PC-9 (cell line): ENCODE measurements at regions not wholly inside any gene's neighbourhood (a gene's known extent, or its start where the extent isn't known, plus 50 kb on each side); places are given as distances from the start of the nearest gene placed in this dataset.

ENCODE experiments used
- BruUV-seq: library from RNA; stranded (reverse); fragments of 400-500 nt; replicated peaks from 2 replicates; lab custom pipeline; 2021; lab: Mats Ljungman, UMichigan
- CTCF ChIA-PET: fragments of 300-600 bp; sonication (Branson Sonifier 250); formaldehyde crosslinking; loops from one replicate; lab custom pipeline; 2022; ENCODE audit warnings: antibody characterized with exemption; lab: Charles Lee
- POLR2A ChIA-PET: fragments of 300-600 bp; sonication (Branson Sonifier 250); formaldehyde crosslinking; loops from one replicate; lab custom pipeline; 2022; ENCODE audit warnings: antibody characterized with exemption; ENCODE audit not compliant: unreplicated experiment; lab: Charles Lee
- DNase-seq, 2 experiments: peaks; one replicate each; pipeline versions ENCODE4 v3.0.0 to v3.0.0-alpha.2; 2015 to 2022; ENCODE audit warnings: mixed read lengths in 1 of 2
- H2AFZ ChIP-seq: fragments of 200-600 bp; sonication (generic); 2 replicates; pipeline ENCODE4 v1.8.1; 2017; ENCODE audit warnings: antibody characterized with exemption
- H3F3A ChIP-seq: fragments of 200-600 bp; sonication (generic); 2 replicates; pipeline ENCODE4 v1.8.1; 2017; ENCODE audit warnings: antibody characterized with exemption, mild to moderate bottlenecking, low read depth; ENCODE audit not compliant: insufficient read depth
- H3K27ac ChIP-seq: fragments of 200-600 bp; sonication (generic); 2 replicates; pipeline ENCODE4 v1.6.1; 2016; ENCODE audit warnings: mixed run types
- H3K27me3 ChIP-seq: fragments of 200-600 bp; sonication (generic); 2 replicates; pipeline ENCODE4 v1.6.1; 2016; ENCODE audit warnings: low read depth, mixed run types; ENCODE audit not compliant: insufficient read depth
- H3K36me3 ChIP-seq: fragments of 200-600 bp; sonication (generic); 2 replicates; pipeline ENCODE4 v1.6.1; 2016; ENCODE audit warnings: low read depth, mixed run types
- H3K4me1 ChIP-seq: fragments of 200-600 bp; sonication (generic); replicated peaks from 2 replicates; pipeline ENCODE4 v1.6.1; 2016; ENCODE audit warnings: mixed run types; ENCODE audit not compliant: insufficient read depth
- H3K4me2 ChIP-seq: fragments of 200-600 bp; sonication (generic); 2 replicates; pipeline ENCODE4 v1.6.1; 2017; ENCODE audit warnings: mixed run types
- H3K4me3 ChIP-seq: fragments of 200-600 bp; sonication (generic); 2 replicates; pipeline ENCODE4 v1.6.1; 2016; ENCODE audit warnings: mixed run types
- H3K79me2 ChIP-seq: fragments of 200-600 bp; sonication (generic); 2 replicates; pipeline ENCODE4 v1.6.1; 2017; ENCODE audit warnings: low read depth, mixed run types
- H3K9me2 ChIP-seq: fragments of 200-600 bp; sonication (generic); 2 replicates; pipeline ENCODE4 v1.8.1; 2017; ENCODE audit warnings: mild to moderate bottlenecking; ENCODE audit not compliant: insufficient read depth
- H3K9me3 ChIP-seq: fragments of 200-600 bp; sonication (generic); 2 replicates; pipeline ENCODE4 v1.8.1; 2016; ENCODE audit warnings: low read depth; ENCODE audit not compliant: insufficient read depth
- H4K20me1 ChIP-seq: fragments of 200-600 bp; sonication (generic); 2 replicates; pipeline ENCODE4 v1.8.1; 2017; ENCODE audit not compliant: insufficient read depth
- EZH2 ChIP-seq: fragments of 200-600 bp; sonication (generic); IDR thresholded peaks from 2 replicates; pipeline ENCODE4 v1.8.0; 2017; ENCODE audit warnings: antibody characterized with exemption, low read depth
- intact Hi-C: fragments of 100-400 bp; cut with micrococcal nuclease; formaldehyde crosslinking; loops from one replicate; pipeline ENCODE4 v1.10.0; 2022; ENCODE audit not compliant: unreplicated experiment
- TF ChIP-seq, protein P1 (sequence below): fragments of 200-600 bp; sonication (generic); conservative IDR thresholded peaks from 2 replicates; pipeline ENCODE4 v1.6.1; 2017; ENCODE audit warnings: mixed run types, antibody characterized with exemption, mild to moderate bottlenecking, moderate library complexity

DNA sequence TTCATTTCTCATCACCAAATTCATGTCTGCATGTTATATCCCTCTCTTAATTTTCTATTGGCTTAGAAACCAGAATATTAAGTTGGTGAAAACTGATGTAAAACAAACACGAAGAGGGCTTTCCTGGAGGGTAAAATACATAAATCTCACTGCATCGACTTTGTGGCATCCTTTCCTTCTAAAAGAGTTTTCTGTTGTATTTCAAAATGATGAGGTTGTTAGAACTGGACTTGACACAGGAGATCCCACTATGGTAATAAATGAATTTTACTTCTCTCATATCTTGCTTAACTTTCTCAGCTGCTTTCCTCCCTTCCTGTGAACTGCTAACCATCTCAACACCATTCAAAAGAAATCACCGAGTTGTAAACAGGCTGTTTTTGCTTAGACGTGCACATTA, 162.0 kb upstream of the TRPC7 start:
- Histone ChIP-seq H4K20me1 (no peaks in the 10 kb centered on the region), H3K36me3 (no peaks in the 10 kb centered on the region), H3K9me3 (no peaks in the 10 kb centered on the region), H3K4me1 (no peaks in the 10 kb centered on the region), H3K4me2 (no peak overlapping the region), H3K4me3 (no peak overlapping the region), H3F3A (no peaks in the 10 kb centered on the region), H3K27me3 (no peaks in the 10 kb centered on the region), H3K9me2 (no peaks in the 10 kb centered on the region), H3K27ac (no peak overlapping the region), H2AFZ (no peak overlapping the region), H3K79me2 (no peaks in the 10 kb centered on the region)
- DNase-seq: no peak
- TF ChIP-seq EZH2: no peak
- TF ChIP-seq, protein P1, sequence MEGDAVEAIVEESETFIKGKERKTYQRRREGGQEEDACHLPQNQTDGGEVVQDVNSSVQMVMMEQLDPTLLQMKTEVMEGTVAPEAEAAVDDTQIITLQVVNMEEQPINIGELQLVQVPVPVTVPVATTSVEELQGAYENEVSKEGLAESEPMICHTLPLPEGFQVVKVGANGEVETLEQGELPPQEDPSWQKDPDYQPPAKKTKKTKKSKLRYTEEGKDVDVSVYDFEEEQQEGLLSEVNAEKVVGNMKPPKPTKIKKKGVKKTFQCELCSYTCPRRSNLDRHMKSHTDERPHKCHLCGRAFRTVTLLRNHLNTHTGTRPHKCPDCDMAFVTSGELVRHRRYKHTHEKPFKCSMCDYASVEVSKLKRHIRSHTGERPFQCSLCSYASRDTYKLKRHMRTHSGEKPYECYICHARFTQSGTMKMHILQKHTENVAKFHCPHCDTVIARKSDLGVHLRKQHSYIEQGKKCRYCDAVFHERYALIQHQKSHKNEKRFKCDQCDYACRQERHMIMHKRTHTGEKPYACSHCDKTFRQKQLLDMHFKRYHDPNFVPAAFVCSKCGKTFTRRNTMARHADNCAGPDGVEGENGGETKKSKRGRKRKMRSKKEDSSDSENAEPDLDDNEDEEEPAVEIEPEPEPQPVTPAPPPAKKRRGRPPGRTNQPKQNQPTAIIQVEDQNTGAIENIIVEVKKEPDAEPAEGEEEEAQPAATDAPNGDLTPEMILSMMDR: no peak
- ChIA-PET POLR2A (no interaction called here), CTCF (no interaction called here)
- BruUV-seq: no TSS peak
- intact Hi-C loops: no loop called here

GRCh38 chr5:136526791-136527190, 161.4 kb upstream of the TRPC7 start:
- Histone ChIP-seq H3K4me3 (no peak overlapping the region), H3K27me3 (no peaks in the 10 kb centered on the region), H3K79me2 (no peaks in the 10 kb centered on the region), H3K4me1 (no peaks in the 10 kb centered on the region), H3K9me3 (no peaks in the 10 kb centered on the region), H2AFZ (no peak overlapping the region), H3F3A (no peaks in the 10 kb centered on the region), H3K9me2 (no peaks in the 10 kb centered on the region), H3K27ac (no peak overlapping the region), H3K36me3 (no peaks in the 10 kb centered on the region), H3K4me2 (no peak overlapping the region), H4K20me1 (no peaks in the 10 kb centered on the region)
- no TSS peak for BruUV-seq
- POLR2A ChIA-PET: no interaction called here
- CTCF ChIA-PET: no interaction called here
- TF ChIP-seq EZH2: no peak
- TF ChIP-seq, protein P1: no peak
- intact Hi-C loops: no loop called here
- no peak for DNase-seq

- Histone ChIP-seq H4K20me1 (no peaks in the 10 kb centered on the region), H3K27ac (no peak overlapping the region), H3K36me3 (no peaks in the 10 kb centered on the region), H3K4me3 (no peak overlapping the region), H3K4me1 (no peaks in the 10 kb centered on the region), H3K27me3 (no peaks in the 10 kb centered on the region), H3K9me2 (no peaks in the 10 kb centered on the region), H3F3A (no peaks in the 10 kb centered on the region), H3K4me2 (no peak overlapping the region), H2AFZ (no peak overlapping the region), H3K9me3 (no peaks in the 10 kb centered on the region), H3K79me2 (no peaks in the 10 kb centered on the region)
- intact Hi-C loops: no loop called here
- no peak for DNase-seq
- POLR2A ChIA-PET: no interaction called here
- TF ChIP-seq, protein P1: no peak
- no peak for TF ChIP-seq EZH2
- CTCF ChIA-PET: no interaction called here
- no TSS peak for BruUV-seq
Observed at GRCh38 chr5:136526021-136526420, 160.7 kb upstream of the TRPC7 start.
